ENCODE measurements at regions not wholly inside any gene's neighbourhood (a gene's known extent, or its start where the extent isn't known, plus 50 kb on each side); places are given as distances from the start of the nearest gene placed in this dataset.

DNA sequence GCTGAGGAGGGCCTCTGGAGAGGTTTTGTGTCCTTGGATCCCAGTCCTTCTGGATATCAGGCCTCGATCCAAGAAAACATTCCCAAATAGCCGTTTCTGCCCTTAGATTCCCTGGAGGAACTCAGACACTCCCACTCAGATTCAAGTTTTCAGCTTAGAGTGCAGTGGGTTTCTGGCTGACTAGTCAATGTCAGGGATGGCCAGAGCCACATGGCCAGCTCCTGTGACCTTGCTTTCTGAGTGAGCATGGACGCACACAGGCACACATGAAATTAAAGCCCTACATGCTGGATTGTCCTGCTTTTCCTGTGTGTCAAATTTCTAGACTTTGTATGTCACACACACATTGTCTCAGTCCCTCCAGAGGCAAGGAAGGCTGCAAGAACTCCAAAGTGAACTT is 86.2 kb downstream of the TNFAIP2 start:
- ChIA-PET POLR2A (no interaction called here), CTCF (interaction anchor here (1.0 to 2.2 kb wide), 5 partner anchors 10 to 104 kb away, joined by 3 to 12 read pairs (median 3); no protein-coding TSS in a partner anchor)
- no peaks in the 10 kb centered on the region for H3K79me2 ChIP-seq (ENCODE audit: control insufficient read depth, insufficient read depth, low read length)
- H3K27ac ChIP-seq (ENCODE audit: insufficient read depth, low read depth, low read length) = no peak overlapping the region
- no peaks in the 10 kb centered on the region for H3K9me3 ChIP-seq (replicated peaks; ENCODE audit: control insufficient read depth, insufficient read depth, low read length)
- intact Hi-C loops (cut with micrococcal nuclease) = no loop called here
- no peaks in the 10 kb centered on the region for H4K20me1 ChIP-seq (replicated peaks; ENCODE audit: control insufficient read depth, extremely low read depth, insufficient read depth, low read length)
- H2AFZ ChIP-seq (ENCODE audit: low read depth, low read length) = no peak overlapping the region
- no TSS peak for BruUV-seq (replicated peaks)
- DNase-seq (ENCODE audit: low read depth, low spot score) (no peak), FAIRE-seq (no peak)
- H3K4me2 ChIP-seq (ENCODE audit: insufficient read depth, low read length) = no peak overlapping the region
- H3K36me3 ChIP-seq (ENCODE audit: control insufficient read depth in 2 of 2, extremely low read depth in 1 of 2, insufficient read depth in 2 of 2, low read length in 2 of 2) = no peaks in the 10 kb centered on the region
- no peaks in the 10 kb centered on the region for H3K9me1 ChIP-seq (replicated peaks; ENCODE audit: control insufficient read depth, extremely low read depth, insufficient read depth, low read length)
- TF ChIP-seq, protein P1, sequence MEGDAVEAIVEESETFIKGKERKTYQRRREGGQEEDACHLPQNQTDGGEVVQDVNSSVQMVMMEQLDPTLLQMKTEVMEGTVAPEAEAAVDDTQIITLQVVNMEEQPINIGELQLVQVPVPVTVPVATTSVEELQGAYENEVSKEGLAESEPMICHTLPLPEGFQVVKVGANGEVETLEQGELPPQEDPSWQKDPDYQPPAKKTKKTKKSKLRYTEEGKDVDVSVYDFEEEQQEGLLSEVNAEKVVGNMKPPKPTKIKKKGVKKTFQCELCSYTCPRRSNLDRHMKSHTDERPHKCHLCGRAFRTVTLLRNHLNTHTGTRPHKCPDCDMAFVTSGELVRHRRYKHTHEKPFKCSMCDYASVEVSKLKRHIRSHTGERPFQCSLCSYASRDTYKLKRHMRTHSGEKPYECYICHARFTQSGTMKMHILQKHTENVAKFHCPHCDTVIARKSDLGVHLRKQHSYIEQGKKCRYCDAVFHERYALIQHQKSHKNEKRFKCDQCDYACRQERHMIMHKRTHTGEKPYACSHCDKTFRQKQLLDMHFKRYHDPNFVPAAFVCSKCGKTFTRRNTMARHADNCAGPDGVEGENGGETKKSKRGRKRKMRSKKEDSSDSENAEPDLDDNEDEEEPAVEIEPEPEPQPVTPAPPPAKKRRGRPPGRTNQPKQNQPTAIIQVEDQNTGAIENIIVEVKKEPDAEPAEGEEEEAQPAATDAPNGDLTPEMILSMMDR (IDR thresholded peaks at IDR 0.05; ENCODE audit: extremely low read depth in 1 of 2, insufficient read depth in 1 of 2, low read depth in 1 of 2, low read length in 2 of 2) = no peak
- no peak for TF ChIP-seq FOS (IDR thresholded peaks at IDR 0.05; ENCODE audit: borderline replicate concordance, insufficient read depth, low read length)
- TF ChIP-seq GATA2 (IDR thresholded peaks at IDR 0.05; ENCODE audit: insufficient read depth, insufficient read length, low read depth, low read length) = no peak
- no peak for TF ChIP-seq JUN (IDR thresholded peaks at IDR 0.05; ENCODE audit: borderline replicate concordance, insufficient read depth, insufficient read length, low read depth)
- no peak for TF ChIP-seq POLR2A (IDR thresholded peaks at IDR 0.05; ENCODE audit: low read depth, low read length)
- no peak overlapping the region for H3K4me3 ChIP-seq (replicated peaks in 1 of 3; ENCODE audit: insufficient read depth in 1 of 3, low read depth in 1 of 3, low read length in 3 of 3)
- dilution Hi-C loops (cut with MboI; ENCODE audit: extremely low pct_ligation_motif_present, low sequenced_read_pairs) = no loop called here
- H3K9ac ChIP-seq (replicated peaks; ENCODE audit: extremely low read depth, insufficient read depth, low read length) = no peak overlapping the region
- H3K27me3 ChIP-seq (ENCODE audit: control insufficient read depth in 2 of 2, insufficient read depth in 2 of 2, low read length in 2 of 2) = peaks cover 19 to 37% of the 10 kb centered on the region in 2 experiments
- H3K4me1 ChIP-seq (ENCODE audit: control insufficient read depth, extremely low read depth, insufficient read depth, low read length) = no peaks in the 10 kb centered on the region

DNA sequence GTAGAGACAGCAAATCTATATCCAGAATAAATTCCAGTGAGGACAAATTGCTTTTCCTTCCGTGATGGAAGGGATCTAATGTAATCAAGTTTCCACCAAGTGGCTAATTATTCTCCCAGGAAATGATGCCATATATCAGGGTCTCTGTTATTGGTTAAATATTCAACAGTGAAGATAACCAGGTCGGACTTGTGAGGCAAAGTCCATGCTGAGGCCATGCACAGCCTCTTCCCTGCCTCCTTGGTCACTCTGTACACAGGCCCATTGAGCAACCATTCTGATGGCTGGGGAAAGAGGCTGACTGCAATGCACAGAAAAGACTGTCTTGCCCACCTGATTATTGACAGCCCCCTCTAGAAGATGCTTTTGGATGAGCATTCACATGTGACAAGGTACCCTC is 90.1 kb downstream of the TNFAIP2 start:
- ChIA-PET CTCF (no interaction called here), POLR2A (no interaction called here)
- H3K4me2 ChIP-seq (ENCODE audit: insufficient read depth, low read length) = no peak overlapping the region
- TF ChIP-seq, protein P2, sequence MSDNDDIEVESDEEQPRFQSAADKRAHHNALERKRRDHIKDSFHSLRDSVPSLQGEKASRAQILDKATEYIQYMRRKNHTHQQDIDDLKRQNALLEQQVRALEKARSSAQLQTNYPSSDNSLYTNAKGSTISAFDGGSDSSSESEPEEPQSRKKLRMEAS (IDR thresholded peaks at IDR 0.05; ENCODE audit: insufficient read depth, insufficient read length) = no peak
- TF ChIP-seq, protein P1 (IDR thresholded peaks at IDR 0.05; ENCODE audit: extremely low read depth in 1 of 2, insufficient read depth in 1 of 2, low read depth in 1 of 2, low read length in 2 of 2) = no peak
- TF ChIP-seq JUN (IDR thresholded peaks at IDR 0.05; ENCODE audit: borderline replicate concordance, insufficient read depth, insufficient read length, low read depth) (no peak), GATA2 (IDR thresholded peaks at IDR 0.05; ENCODE audit: insufficient read depth, insufficient read length, low read depth, low read length) (no peak), FOS (IDR thresholded peaks at IDR 0.05; ENCODE audit: borderline replicate concordance, insufficient read depth, low read length) (no peak), POLR2A (IDR thresholded peaks at IDR 0.05; ENCODE audit: low read depth, low read length) (no peak), EZH2 (IDR thresholded peaks at IDR 0.05; ENCODE audit: borderline replicate concordance, low read depth, low read length, severe bottlenecking) (no peak), POLR2AphosphoS5 (IDR thresholded peaks at IDR 0.05; ENCODE audit: insufficient read depth, low read depth, low read length) (no peak), MYC (IDR thresholded peaks at IDR 0.05; ENCODE audit: low read depth, low read length) (no peak)
- H4K20me1 ChIP-seq (replicated peaks; ENCODE audit: control insufficient read depth, extremely low read depth, insufficient read depth, low read length) = no peaks in the 10 kb centered on the region
- no peak overlapping the region for H2AFZ ChIP-seq (ENCODE audit: low read depth, low read length)
- peaks cover 16 to 28% of the 10 kb centered on the region in 2 experiments for H3K27me3 ChIP-seq (ENCODE audit: control insufficient read depth in 2 of 2, insufficient read depth in 2 of 2, low read length in 2 of 2)
- H3K79me2 ChIP-seq (ENCODE audit: control insufficient read depth, insufficient read depth, low read length) = no peaks in the 10 kb centered on the region
- H3K9me3 ChIP-seq (replicated peaks; ENCODE audit: control insufficient read depth, insufficient read depth, low read length) = no peaks in the 10 kb centered on the region
- H3K4me1 ChIP-seq (ENCODE audit: control insufficient read depth, extremely low read depth, insufficient read depth, low read length) = no peaks in the 10 kb centered on the region
- no TSS peak for BruUV-seq (replicated peaks)
- no peak overlapping the region for H3K9ac ChIP-seq (replicated peaks; ENCODE audit: extremely low read depth, insufficient read depth, low read length)
- no peak for FAIRE-seq
- no peak for DNase-seq (ENCODE audit: low read depth, low spot score)
- H3K36me3 ChIP-seq (ENCODE audit: control insufficient read depth in 2 of 2, extremely low read depth in 1 of 2, insufficient read depth in 2 of 2, low read length in 2 of 2) = no peaks in the 10 kb centered on the region
- H3K27ac ChIP-seq (ENCODE audit: insufficient read depth, low read depth, low read length) = no peak overlapping the region
- no peak overlapping the region for H3K4me3 ChIP-seq (replicated peaks in 1 of 3; ENCODE audit: insufficient read depth in 1 of 3, low read depth in 1 of 3, low read length in 3 of 3)
- intact Hi-C loops (cut with micrococcal nuclease) = no loop called here
- dilution Hi-C loops (cut with MboI; ENCODE audit: extremely low pct_ligation_motif_present, low sequenced_read_pairs) = no loop called here
- H3K9me1 ChIP-seq (replicated peaks; ENCODE audit: control insufficient read depth, extremely low read depth, insufficient read depth, low read length) = no peaks in the 10 kb centered on the region

All from endothelial cell of umbilical vein (primary cell).